ENCODE measurements at regions not wholly inside any gene's neighbourhood (a gene's known extent, or its start where the extent isn't known, plus 50 kb on each side); places are given as distances from the start of the nearest gene placed in this dataset.
"Not testable (repeated sequence)": the region's sequence is repeated elsewhere in the genome, so short reads cannot be mapped to it uniquely, and the experiment has no call there.

DNA sequence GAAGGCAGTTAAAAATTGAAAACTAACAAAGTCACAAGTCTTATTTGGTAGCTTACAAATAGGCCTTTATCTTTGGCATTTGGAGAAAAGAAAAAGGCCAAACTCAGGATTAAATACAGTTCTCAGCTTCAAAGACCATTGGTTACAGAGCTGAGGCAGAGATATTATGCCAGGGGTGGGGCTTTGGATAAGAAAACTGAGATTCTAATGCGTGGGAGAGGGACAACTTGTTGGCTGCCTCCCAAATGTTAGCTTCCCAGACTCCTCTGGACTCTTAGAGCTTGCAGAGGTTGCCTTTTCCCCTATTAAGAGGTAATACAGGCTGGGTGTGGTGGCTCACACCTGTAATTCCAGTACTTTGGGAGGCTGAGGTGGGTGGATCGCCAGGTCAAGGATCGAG is 231.8 kb downstream of the SQOR start:
- no peaks in the 10 kb centered on the region for H3K4me1 Mint-ChIP-seq (ENCODE audit: low read depth)
- no peak overlapping the region for H3K27ac Mint-ChIP-seq
- no peaks in the 10 kb centered on the region for H3K27me3 Mint-ChIP-seq
- intact Hi-C loops (cut with micrococcal nuclease): no loop called here
- H3K36me3 Mint-ChIP-seq (ENCODE audit: low read depth): no peaks in the 10 kb centered on the region
- no peak overlapping the region for H3K4me3 Mint-ChIP-seq
- H3K9me3 Mint-ChIP-seq: peaks cover 8% of the 10 kb centered on the region

DNA sequence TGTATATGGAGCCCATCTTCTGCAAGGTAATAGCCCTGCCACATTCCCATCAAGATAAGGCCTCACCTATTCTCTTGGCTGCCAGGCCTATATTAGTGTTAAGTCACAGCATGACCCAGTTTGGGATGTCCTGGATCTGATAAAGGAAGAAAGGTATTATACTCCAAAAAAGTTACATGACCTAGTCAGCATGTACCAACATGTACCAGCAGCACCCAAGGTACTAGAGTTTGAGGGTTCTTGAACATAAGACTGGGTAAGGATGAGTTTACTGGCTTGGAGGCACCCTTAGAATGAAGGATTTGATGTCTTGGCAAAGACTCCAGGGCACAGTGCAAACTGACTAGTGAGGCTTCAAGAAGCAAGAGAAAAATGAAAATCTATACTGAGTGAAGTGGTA is 232.5 kb downstream of the SQOR start:
- Mint-ChIP-seq H3K9me3 (peaks cover 15% of the 10 kb centered on the region), H3K4me1 (ENCODE audit: low read depth) (no peaks in the 10 kb centered on the region)
- intact Hi-C loops (cut with micrococcal nuclease): no loop called here

DNA sequence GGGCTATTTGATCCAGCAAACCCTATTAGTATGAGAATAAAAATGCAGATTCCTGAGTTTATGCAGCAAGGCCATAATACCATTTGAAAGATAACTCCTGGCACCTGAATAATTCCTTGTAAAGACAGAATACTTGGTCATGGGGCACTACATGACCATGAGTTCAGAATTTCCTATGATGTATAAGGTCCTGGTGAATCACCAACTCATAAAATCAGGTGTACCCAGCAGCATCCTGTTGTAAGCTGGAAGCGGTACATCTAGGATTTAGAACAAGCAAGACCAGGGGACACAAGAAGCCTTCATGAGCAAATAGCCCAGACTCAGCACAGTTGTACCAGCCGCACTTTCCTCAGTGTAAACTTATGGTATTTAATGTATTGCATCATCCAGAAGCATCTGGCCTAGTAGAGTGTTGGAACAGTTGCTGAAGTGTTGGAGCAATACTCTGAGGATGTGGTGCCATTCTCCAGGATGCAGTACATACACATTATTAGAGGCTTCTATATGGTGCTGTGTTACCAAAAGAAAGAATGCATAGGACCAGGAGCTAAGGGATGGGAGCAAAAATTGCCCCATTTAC is 233.4 kb downstream of the SQOR start:
- Mint-ChIP-seq H3K9me3 (peaks cover 24% of the 10 kb centered on the region), H3K27ac (no peak overlapping the region), H3K4me1 (ENCODE audit: low read depth) (no peaks in the 10 kb centered on the region), H3K4me3 (no peak overlapping the region), H3K36me3 (ENCODE audit: low read depth) (no peaks in the 10 kb centered on the region), H3K27me3 (no peaks in the 10 kb centered on the region)
- intact Hi-C loops (cut with micrococcal nuclease): no loop called here

More for the DNA sequence above, 232.5 kb downstream of the SQOR start:
- Mint-ChIP-seq H3K27ac (no peak overlapping the region), H3K36me3 (ENCODE audit: low read depth) (no peaks in the 10 kb centered on the region), H3K4me3 (no peak overlapping the region), H3K27me3 (no peaks in the 10 kb centered on the region)

DNA sequence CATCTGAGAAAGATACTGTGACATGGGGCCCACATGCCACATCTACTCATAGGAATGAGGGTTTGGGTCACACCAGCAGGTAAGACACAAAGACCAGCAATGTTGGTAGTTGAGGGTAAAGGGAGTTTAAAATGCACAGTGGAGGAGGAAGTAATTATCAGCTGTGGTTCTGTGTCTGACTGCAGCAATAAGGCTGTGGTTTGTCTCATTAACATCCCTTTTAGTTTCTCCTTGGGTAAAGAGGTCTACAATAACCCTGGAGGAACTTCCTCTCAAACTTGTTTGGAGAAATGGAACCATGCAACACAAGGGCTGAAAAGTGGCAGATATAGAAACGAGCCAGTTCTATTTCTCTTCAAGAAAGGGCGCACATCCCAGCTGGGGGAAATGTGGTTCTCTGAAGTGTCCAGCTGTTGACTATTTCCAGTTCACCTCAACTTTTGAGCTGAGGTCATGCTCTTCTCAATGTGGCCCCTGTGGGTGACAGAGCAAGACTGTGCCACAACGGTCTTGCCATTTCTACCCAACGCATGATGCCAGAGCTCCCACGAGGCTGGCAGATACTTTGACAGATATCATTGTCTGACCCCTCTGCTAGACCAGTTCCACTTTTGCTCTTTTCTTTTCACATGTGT is 234.3 kb downstream of the SQOR start:
- Mint-ChIP-seq H3K4me1 (ENCODE audit: low read depth) (no peaks in the 10 kb centered on the region), H3K9me3 (peaks cover 34% of the 10 kb centered on the region), H3K4me3 (no peak overlapping the region), H3K27me3 (no peaks in the 10 kb centered on the region), H3K36me3 (ENCODE audit: low read depth) (no peaks in the 10 kb centered on the region), H3K27ac (no peak overlapping the region)
- intact Hi-C loops (cut with micrococcal nuclease): no loop called here

DNA sequence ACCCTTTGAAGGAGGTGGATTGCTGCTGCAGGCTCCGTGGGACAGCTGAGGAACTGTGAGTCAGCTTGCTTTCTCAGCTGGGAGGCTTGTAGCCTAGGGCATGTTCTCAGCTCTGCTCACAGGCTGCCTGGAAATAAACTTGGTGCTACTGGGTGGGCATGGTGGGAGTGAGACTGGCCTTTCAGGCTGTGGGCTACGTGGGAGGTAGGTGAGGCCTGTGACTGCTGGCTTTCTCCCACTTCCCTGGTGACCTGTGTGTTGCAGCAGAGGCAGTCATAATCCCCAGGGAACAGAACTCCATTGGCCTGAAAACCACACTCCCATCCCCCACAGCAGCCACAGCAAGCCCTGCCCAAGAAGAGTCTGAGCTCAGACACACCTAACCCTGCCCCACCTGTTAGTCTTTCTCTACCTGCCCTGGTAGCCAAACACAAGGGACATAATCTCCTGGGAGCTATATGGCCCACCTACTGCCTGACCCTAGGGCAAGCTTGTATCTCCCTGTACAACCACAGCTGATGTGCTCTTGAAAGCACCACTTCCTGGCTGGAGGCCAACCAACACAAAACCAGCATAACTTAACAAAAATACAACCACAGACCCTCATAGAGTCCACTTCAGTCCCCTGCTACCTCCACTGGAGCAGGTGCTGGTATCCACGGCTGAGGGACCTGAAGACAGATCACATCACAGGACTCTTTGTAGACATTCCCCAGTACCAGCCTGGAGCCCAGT is 236.5 kb downstream of the SQOR start:
- H3K4me1 Mint-ChIP-seq (ENCODE audit: low read depth): no peaks in the 10 kb centered on the region
- no peaks in the 10 kb centered on the region for H3K27me3 Mint-ChIP-seq
- no peak overlapping the region for H3K4me3 Mint-ChIP-seq
- no peaks in the 10 kb centered on the region for H3K36me3 Mint-ChIP-seq (ENCODE audit: low read depth)
- peaks cover 55% of the 10 kb centered on the region for H3K9me3 Mint-ChIP-seq
- no peak overlapping the region for H3K27ac Mint-ChIP-seq
- intact Hi-C loops (cut with micrococcal nuclease): no loop called here

DNA sequence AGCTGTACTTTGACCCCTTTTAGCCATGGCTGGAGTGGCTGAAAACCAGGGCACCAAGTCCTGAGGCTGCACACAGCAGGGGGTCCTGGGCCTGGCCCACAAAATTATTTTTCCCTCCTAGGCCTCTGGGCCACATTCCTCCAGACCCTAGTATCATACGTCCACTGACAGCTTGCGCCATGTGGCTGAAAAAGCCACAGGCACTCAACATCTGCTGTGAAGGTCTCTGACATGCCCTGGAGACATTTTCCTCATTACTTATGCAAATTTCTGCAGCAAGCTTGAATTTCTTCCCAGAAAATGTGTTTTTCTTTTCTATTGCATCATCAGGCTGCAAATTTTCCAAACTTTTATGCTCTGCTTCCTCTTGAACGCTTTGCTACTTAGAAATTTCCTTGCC is 239.0 kb downstream of the SQOR start:
- no peaks in the 10 kb centered on the region for H3K4me1 Mint-ChIP-seq (ENCODE audit: low read depth)
- H3K9me3 Mint-ChIP-seq: peaks cover 58% of the 10 kb centered on the region
- intact Hi-C loops (cut with micrococcal nuclease): no loop called here
- H3K27me3 Mint-ChIP-seq: no peaks in the 10 kb centered on the region
- no peaks in the 10 kb centered on the region for H3K36me3 Mint-ChIP-seq (ENCODE audit: low read depth)
- no peak overlapping the region for H3K4me3 Mint-ChIP-seq
- H3K27ac Mint-ChIP-seq: no peak overlapping the region

DNA sequence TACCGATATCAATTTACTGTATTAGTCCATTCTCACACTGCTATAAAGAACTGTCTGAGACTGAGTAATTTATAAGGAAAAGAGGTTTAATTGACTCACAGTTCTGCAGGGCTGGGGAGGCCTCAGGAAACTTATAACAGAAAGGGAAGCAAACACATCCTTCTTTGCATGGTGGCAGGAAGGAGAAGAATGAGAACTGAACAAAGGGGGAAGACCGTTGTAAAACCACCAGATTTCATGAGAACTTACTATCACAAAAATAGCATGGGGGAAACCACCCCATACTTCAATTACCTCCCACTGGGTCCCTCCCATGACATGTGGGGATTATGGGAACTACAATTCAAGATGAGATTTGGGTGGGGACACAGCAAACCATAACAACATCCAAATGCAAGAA is 239.7 kb downstream of the SQOR start:
- H3K4me3 Mint-ChIP-seq; H3K36me3 Mint-ChIP-seq (ENCODE audit: low read depth); H3K4me1 Mint-ChIP-seq (ENCODE audit: low read depth); intact Hi-C loops (cut with micrococcal nuclease); H3K27me3 Mint-ChIP-seq; H3K27ac Mint-ChIP-seq: not testable (repeated sequence)
- peaks cover 58% of the 10 kb centered on the region for H3K9me3 Mint-ChIP-seq

DNA sequence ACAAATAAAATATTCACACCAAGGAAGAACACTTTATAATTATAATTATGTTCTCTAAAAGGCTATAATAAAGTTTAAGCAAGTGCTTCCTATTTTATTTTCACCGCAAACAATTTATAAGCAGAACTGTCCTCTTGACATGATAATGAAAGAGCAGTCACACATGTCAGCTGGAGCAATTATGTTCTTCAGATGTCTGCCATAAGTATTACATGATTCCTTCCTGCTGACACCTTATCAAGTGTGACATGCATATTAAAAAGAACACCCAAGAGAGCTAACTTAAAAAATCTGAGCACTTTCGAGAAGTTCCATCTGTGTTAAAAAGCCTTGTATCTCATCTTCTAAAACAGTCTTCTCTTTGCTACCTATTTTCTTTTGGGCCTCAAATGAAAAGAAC is 249.5 kb downstream of the SQOR start:
- Mint-ChIP-seq H3K36me3 (ENCODE audit: low read depth) (no peaks in the 10 kb centered on the region), H3K9me3 (peaks cover 22% of the 10 kb centered on the region), H3K4me1 (ENCODE audit: low read depth) (no peaks in the 10 kb centered on the region), H3K27ac (no peak overlapping the region), H3K4me3 (no peak overlapping the region), H3K27me3 (no peaks in the 10 kb centered on the region)
- intact Hi-C loops (cut with micrococcal nuclease): no loop called here

DNA sequence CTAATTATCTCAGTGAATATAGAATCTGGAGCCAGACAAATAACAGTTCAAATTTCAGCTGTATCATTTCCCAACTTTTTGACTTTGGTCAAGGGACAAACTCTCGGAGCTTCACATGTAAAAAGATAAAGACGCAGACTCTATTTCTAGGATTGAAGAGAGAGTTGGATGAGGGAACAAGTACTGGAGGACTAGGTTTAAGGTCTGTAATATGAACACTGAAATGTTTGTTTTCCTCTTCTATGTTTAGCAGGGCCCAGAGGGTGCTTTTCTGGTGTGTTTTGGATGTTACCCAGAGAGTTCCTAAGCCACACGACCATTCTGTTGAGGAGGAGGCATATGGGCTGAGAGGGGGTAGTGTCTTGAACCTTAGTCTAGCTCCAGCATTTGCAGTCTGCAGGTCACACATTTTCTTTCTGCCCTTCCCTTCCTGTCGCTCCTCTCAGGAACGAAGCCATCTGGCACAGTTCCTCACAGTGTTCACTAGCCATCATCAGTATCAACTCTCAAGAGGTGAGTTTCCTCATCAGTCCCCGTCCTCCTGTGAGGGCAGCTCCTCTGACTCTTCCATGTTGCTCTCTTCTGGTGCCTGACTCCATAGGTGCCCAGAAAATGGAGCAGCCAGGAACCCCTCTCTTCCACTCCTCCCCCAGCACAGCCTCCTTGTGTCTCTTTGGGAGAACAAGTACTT is 250.1 kb downstream of the SQOR start:
- Mint-ChIP-seq H3K27ac (no peak overlapping the region), H3K4me1 (ENCODE audit: low read depth) (no peaks in the 10 kb centered on the region), H3K9me3 (peaks cover 22% of the 10 kb centered on the region), H3K27me3 (no peaks in the 10 kb centered on the region), H3K4me3 (no peak overlapping the region), H3K36me3 (ENCODE audit: low read depth) (no peaks in the 10 kb centered on the region)
- intact Hi-C loops (cut with micrococcal nuclease): no loop called here

DNA sequence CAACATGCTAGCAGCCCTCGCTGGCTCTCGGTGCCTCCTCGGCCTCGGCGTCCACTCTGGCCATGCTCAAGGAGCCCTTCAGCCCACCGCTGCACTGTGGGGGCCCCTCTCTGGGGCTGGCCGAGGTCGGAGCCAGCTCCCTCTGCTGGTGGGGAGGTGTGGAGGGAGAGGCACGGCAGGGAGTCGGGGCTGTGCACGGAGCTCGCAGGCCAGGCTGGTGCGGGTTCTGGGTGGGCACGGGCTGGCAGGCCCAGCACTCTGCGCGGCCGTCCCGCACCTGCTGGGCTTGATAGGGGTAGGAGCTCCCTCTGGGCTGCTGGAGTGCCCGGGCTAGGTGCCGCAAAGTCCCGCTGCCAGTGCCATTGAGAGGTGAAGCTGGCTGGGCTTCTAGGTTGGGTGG is 251.0 kb downstream of the SQOR start:
- Mint-ChIP-seq H3K4me1 (ENCODE audit: low read depth) (no peaks in the 10 kb centered on the region), H3K27me3 (no peaks in the 10 kb centered on the region), H3K4me3 (no peak overlapping the region), H3K36me3 (ENCODE audit: low read depth) (no peaks in the 10 kb centered on the region), H3K9me3 (peaks cover 22% of the 10 kb centered on the region), H3K27ac (no peak overlapping the region)
- intact Hi-C loops (cut with micrococcal nuclease): no loop called here

DNA sequence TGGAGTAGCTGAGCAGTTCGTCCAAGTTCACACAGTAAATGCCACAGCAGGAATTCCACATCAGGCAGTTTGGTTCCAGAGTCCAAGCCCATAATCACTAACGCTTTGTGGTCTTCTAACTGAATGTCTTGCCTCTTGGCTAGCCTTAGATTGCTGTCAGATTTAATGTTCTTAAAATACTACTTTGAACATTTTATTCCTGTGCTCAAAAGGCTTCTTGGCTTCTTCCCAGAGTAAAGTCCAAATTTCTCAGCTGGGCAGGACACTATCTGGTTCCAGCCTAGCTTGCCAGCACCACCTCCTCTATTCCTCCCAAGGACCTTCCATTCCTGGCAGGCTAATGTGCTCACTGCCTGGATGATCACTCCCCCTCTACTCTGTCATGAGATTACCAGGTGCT is 256.9 kb downstream of the SQOR start:
- Mint-ChIP-seq H3K4me1 (ENCODE audit: low read depth) (no peaks in the 10 kb centered on the region), H3K27me3 (no peaks in the 10 kb centered on the region), H3K27ac (no peak overlapping the region), H3K9me3 (peaks cover 7% of the 10 kb centered on the region), H3K36me3 (ENCODE audit: low read depth) (no peaks in the 10 kb centered on the region), H3K4me3 (no peak overlapping the region)
- intact Hi-C loops (cut with micrococcal nuclease): no loop called here

DNA sequence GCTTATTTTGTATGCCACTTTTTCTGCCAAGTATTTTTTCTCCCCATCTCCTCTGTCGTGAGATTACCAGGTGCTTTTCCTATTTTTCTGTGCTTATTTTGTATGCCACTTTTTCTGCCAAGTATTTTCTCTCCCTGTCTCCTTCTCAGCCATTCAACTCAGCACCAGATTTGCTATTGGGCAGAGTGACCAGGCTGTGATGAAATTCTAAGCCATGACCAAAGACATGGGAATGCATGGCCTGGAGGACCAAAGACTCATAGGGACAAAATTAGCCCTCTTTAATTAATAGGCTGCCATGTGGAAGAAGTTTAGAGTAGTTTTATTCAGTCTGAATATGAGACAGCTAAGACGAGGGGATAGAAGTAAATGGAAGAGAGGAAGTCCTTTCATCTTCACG is 257.4 kb downstream of the SQOR start:
- no peaks in the 10 kb centered on the region for H3K36me3 Mint-ChIP-seq (ENCODE audit: low read depth)
- peaks cover 3% of the 10 kb centered on the region for H3K9me3 Mint-ChIP-seq
- no peaks in the 10 kb centered on the region for H3K4me1 Mint-ChIP-seq (ENCODE audit: low read depth)
- no peak overlapping the region for H3K4me3 Mint-ChIP-seq
- no peak overlapping the region for H3K27ac Mint-ChIP-seq
- no peaks in the 10 kb centered on the region for H3K27me3 Mint-ChIP-seq
- intact Hi-C loops (cut with micrococcal nuclease): no loop called here

DNA sequence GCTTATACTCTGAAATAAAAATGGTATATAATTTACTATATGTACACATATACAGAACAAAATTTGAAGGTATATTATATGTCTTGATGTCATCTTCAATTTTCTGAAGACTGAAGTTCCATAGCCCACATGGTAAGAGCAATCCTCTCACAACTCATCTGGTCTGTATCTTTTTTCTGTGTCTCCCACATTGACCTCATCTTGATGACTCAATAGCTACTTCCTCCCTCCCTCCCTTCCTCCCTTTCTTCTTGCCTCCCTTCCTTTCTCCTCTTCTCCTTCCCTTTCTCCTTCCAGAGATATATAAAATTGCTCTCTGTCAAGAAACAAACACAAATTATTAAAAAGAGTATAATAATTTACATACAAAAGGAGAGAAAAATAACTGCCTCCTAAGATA is 268.5 kb downstream of the SQOR start:
- Mint-ChIP-seq H3K4me3 (no peak overlapping the region), H3K9me3 (peaks cover 8% of the 10 kb centered on the region), H3K27me3 (no peaks in the 10 kb centered on the region), H3K27ac (no peak overlapping the region), H3K36me3 (ENCODE audit: low read depth) (no peaks in the 10 kb centered on the region), H3K4me1 (ENCODE audit: low read depth) (no peaks in the 10 kb centered on the region)
- intact Hi-C loops (cut with micrococcal nuclease): no loop called here

DNA sequence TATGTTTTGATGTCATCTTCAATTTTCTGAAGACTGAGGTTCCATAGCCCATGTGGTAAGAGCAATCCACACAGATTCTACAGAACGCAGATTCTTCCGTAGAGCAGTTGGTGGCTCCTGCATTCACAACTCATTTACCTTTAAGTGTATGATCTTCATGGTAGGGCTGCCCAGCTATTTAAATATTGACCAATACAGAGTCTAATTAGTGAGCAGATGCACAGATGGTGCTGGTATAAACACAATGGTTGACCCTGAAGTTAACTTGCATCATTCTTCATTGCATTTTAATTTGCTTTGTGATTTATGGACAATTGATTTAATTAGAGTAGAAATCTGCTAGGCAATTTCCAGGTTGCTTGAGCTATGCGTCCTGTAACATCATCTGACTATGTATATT is 269.2 kb downstream of the SQOR start:
- no peak overlapping the region for H3K4me3 Mint-ChIP-seq
- intact Hi-C loops (cut with micrococcal nuclease): no loop called here
- no peaks in the 10 kb centered on the region for H3K27me3 Mint-ChIP-seq
- H3K4me1 Mint-ChIP-seq (ENCODE audit: low read depth): no peaks in the 10 kb centered on the region
- peaks cover 14% of the 10 kb centered on the region for H3K9me3 Mint-ChIP-seq
- H3K36me3 Mint-ChIP-seq (ENCODE audit: low read depth): no peaks in the 10 kb centered on the region
- no peak overlapping the region for H3K27ac Mint-ChIP-seq
